ENCODE measurements at regions not wholly inside any gene's neighbourhood (a gene's known extent, or its start where the extent isn't known, plus 50 kb on each side); places are given as distances from the start of the nearest gene placed in this dataset.

DNA sequence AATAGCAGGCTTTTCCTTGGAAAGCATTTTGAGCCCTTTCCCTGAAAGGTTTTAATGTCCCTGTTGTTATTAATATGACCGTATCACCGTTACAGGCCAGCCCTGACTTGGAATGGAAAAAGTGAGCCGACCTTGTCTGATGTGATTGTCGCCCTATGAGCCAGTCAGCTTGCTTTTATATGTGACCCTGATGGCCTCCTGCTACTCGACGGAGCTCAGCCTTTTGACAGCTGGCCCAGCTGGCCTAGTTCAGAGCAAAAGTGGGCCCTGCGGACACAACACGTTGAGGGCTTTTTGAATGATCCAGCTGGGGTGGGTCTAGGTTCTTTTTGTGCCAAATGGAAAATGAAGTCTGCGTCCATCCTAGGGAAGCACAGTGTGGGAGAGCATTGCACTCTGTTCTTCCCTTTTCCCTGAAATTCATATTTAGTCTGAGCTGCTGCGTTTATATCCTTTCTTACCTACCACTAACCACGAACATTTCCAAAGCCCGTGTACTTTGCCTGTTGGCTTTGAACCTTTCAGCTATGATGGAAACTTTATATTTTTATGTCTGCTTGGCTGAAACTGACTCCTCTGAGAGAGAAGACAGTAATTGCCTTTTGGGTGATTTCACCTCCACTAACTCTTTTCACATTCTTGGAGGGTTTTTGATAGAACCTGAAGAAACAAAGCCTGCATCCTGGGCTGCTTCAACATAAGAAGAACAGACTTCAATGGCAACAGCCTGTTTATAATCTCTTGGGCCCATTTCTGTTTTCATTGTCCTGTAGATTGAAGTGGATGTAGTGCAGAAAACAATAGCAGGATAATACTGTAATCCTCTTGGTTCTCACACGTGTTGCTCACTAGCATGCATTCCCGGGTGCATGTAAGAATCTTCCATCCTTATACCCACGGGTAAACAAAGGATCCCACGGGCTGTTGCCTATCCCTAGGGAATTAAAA, 121.8 kb upstream of the HDGFL1 start:
- no peak for DNase-seq (ENCODE audit: low spot score)
- WGBS = 78% methylated on average over 16 of the region's 16 CpGs
- H3K9ac ChIP-seq (ENCODE audit: low read depth in 1 of 2, low read length in 2 of 2) = no peak overlapping the region

DNA sequence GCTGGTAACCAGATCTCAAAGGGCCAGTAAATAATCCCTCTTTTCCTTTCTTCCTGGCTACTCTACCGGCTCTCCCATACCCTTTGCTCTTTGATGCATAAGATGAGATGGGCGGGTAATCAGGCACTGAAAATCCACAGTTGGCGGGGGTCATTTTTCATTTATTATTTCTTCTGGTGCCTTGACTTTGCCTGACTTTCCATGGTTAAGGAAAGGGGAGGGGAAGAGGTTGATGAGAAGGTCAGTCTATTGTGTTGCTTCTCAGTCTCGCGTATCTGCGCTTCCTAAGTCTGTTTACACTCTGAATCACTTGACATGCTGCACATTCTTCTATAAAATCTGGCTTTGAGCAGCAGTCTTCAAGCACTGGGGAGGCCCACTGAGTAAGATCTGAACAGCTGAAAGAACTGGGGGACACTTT, 121.1 kb upstream of the HDGFL1 start:
- no peaks in the 10 kb centered on the region for H3K36me3 ChIP-seq (ENCODE audit: control insufficient read depth in 4 of 4, insufficient read depth in 3 of 4, low read depth in 1 of 4, low read length in 3 of 4)
- no peak overlapping the region for H3K4me3 ChIP-seq (ENCODE audit: low read depth in 1 of 3, low read length in 3 of 3)
- TF ChIP-seq YY1 (IDR thresholded peaks at IDR 0.05) (no peak), EGR1 (IDR thresholded peaks at IDR 0.05; ENCODE audit: low read depth in 2 of 2) (no peak), FOXA2 (IDR thresholded peaks at IDR 0.05) (no peak), NR2F2 (IDR thresholded peaks at IDR 0.05) (peak; percentile 32), RAD21 (IDR thresholded peaks at IDR 0.05) (peak in 1 of 2 donors; percentile 4), REST (IDR thresholded peaks at IDR 0.05) (no peak), HNF4G (IDR thresholded peaks at IDR 0.05) (no peak), TAF1 (conservative IDR thresholded peaks at IDR 0.05) (no peak)
- TF ChIP-seq, protein P1, sequence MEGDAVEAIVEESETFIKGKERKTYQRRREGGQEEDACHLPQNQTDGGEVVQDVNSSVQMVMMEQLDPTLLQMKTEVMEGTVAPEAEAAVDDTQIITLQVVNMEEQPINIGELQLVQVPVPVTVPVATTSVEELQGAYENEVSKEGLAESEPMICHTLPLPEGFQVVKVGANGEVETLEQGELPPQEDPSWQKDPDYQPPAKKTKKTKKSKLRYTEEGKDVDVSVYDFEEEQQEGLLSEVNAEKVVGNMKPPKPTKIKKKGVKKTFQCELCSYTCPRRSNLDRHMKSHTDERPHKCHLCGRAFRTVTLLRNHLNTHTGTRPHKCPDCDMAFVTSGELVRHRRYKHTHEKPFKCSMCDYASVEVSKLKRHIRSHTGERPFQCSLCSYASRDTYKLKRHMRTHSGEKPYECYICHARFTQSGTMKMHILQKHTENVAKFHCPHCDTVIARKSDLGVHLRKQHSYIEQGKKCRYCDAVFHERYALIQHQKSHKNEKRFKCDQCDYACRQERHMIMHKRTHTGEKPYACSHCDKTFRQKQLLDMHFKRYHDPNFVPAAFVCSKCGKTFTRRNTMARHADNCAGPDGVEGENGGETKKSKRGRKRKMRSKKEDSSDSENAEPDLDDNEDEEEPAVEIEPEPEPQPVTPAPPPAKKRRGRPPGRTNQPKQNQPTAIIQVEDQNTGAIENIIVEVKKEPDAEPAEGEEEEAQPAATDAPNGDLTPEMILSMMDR (IDR thresholded peaks at IDR 0.05; ENCODE audit: low read depth, low read length, missing input control) = no peak
- H3K27ac ChIP-seq (ENCODE audit: low read depth in 1 of 2, low read length in 2 of 2) = no peak overlapping the region
- no peak for DNase-seq (ENCODE audit: low spot score)
- no peaks in the 10 kb centered on the region for H3K9me3 ChIP-seq (ENCODE audit: control insufficient read depth in 4 of 4, low read length in 3 of 4)
- H3K4me1 ChIP-seq (ENCODE audit: control insufficient read depth in 4 of 4, insufficient read depth in 4 of 4, low read length in 3 of 4) = no peaks in the 10 kb centered on the region
- WGBS = 74% methylated on average over 6 of the region's 6 CpGs
- H3K27me3 ChIP-seq (ENCODE audit: control insufficient read depth in 4 of 4, insufficient read depth in 4 of 4, low read length in 3 of 4) = no peaks in the 10 kb centered on the region
- no peak overlapping the region for H3K9ac ChIP-seq (ENCODE audit: low read depth in 1 of 2, low read length in 2 of 2)

More for the DNA sequence above, 121.8 kb upstream of the HDGFL1 start:
- no peak overlapping the region for H3K27ac ChIP-seq (ENCODE audit: low read depth in 1 of 2, low read length in 2 of 2)
- no peaks in the 10 kb centered on the region for H3K27me3 ChIP-seq (ENCODE audit: control insufficient read depth in 4 of 4, insufficient read depth in 4 of 4, low read length in 3 of 4)
- H3K9me3 ChIP-seq (ENCODE audit: control insufficient read depth in 4 of 4, low read length in 3 of 4) = peaks cover 0 to 3% (median 0%) of the 10 kb centered on the region in 4 donors
- TF ChIP-seq, protein P2, sequence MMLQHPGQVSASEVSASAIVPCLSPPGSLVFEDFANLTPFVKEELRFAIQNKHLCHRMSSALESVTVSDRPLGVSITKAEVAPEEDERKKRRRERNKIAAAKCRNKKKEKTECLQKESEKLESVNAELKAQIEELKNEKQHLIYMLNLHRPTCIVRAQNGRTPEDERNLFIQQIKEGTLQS (IDR thresholded peaks at IDR 0.05) = no peak
- TF ChIP-seq NR2F2 (IDR thresholded peaks at IDR 0.05) = peak; percentile 34
- H3K4me3 ChIP-seq (ENCODE audit: low read depth in 1 of 3, low read length in 3 of 3) = no peak overlapping the region
- no peaks in the 10 kb centered on the region for H3K36me3 ChIP-seq (ENCODE audit: control insufficient read depth in 4 of 4, insufficient read depth in 3 of 4, low read depth in 1 of 4, low read length in 3 of 4)
- no peaks in the 10 kb centered on the region for H3K4me1 ChIP-seq (ENCODE audit: control insufficient read depth in 4 of 4, insufficient read depth in 4 of 4, low read length in 3 of 4)

GRCh38 chr6:22451962-22452361, 117.4 kb upstream of the HDGFL1 start:
- no peak overlapping the region for H3K9ac ChIP-seq (ENCODE audit: low read depth in 1 of 2, low read length in 2 of 2)
- no peaks in the 10 kb centered on the region for H3K36me3 ChIP-seq (ENCODE audit: control insufficient read depth in 4 of 4, insufficient read depth in 3 of 4, low read depth in 1 of 4, low read length in 3 of 4)
- no peak for DNase-seq (ENCODE audit: low spot score)
- no peaks in the 10 kb centered on the region for H3K27me3 ChIP-seq (ENCODE audit: control insufficient read depth in 4 of 4, insufficient read depth in 4 of 4, low read length in 3 of 4)
- no peaks in the 10 kb centered on the region for H3K9me3 ChIP-seq (ENCODE audit: control insufficient read depth in 4 of 4, low read length in 3 of 4)
- no peak overlapping the region for H3K4me3 ChIP-seq (ENCODE audit: low read depth in 1 of 3, low read length in 3 of 3)
- H3K27ac ChIP-seq (ENCODE audit: low read depth in 1 of 2, low read length in 2 of 2) = no peak overlapping the region
- no peaks in the 10 kb centered on the region for H3K4me1 ChIP-seq (ENCODE audit: control insufficient read depth in 4 of 4, insufficient read depth in 4 of 4, low read length in 3 of 4)
- WGBS = 90% methylated on average over 7 of the region's 7 CpGs
- no peak for TF ChIP-seq JUND (IDR thresholded peaks at IDR 0.05)
- TF ChIP-seq FOXA1 (IDR thresholded peaks at IDR 0.05) = no peak
- TF ChIP-seq FOXA2 (IDR thresholded peaks at IDR 0.05) = no peak
- TF ChIP-seq, protein P2 (IDR thresholded peaks at IDR 0.05) = no peak
- TF ChIP-seq HNF4A (conservative IDR thresholded peaks at IDR 0.05) = no peak
- no peak for TF ChIP-seq ZBTB33 (IDR thresholded peaks at IDR 0.05)
- no peak for TF ChIP-seq EGR1 (IDR thresholded peaks at IDR 0.05; ENCODE audit: low read depth in 2 of 2)
- no peak for TF ChIP-seq NR2F2 (IDR thresholded peaks at IDR 0.05)
- TF ChIP-seq HNF4G (IDR thresholded peaks at IDR 0.05) = no peak
- TF ChIP-seq RAD21 (IDR thresholded peaks at IDR 0.05) = no peak
- TF ChIP-seq, protein P1 (IDR thresholded peaks at IDR 0.05; ENCODE audit: low read depth, low read length, missing input control) = no peak
- TF ChIP-seq GABPA (IDR thresholded peaks at IDR 0.05 in 1 of 2, conservative IDR thresholded peaks at IDR 0.05 in 1 of 2) = no peak
